ENCODE measurements at regions not wholly inside any gene's neighbourhood (a gene's known extent, or its start where the extent isn't known, plus 50 kb on each side); places are given as distances from the start of the nearest gene placed in this dataset.

- no peak overlapping the region for H3K4me3 ChIP-seq (ENCODE audit: low read depth, low read length)
- H3K9me3 ChIP-seq: peaks cover 2% of the 10 kb centered on the region; the same call in 1 of the 2 replicates
- H3K4me1 ChIP-seq: peaks cover 14% of the 10 kb centered on the region
- no peaks in the 10 kb centered on the region for H3K36me3 ChIP-seq
- TF ChIP-seq CTCF (IDR thresholded peaks at IDR 0.05; ENCODE audit: low read depth, low read length): no peak
- DNase-seq: peak; percentile 7
- no peaks in the 10 kb centered on the region for H3K27me3 ChIP-seq
Observed at GRCh38 chr2:240347373-240347940, 88.0 kb upstream of the GPC1 start.

GRCh38 chr2:240347949-240348500, 87.4 kb upstream of the GPC1 start:
- DNase-seq: no peak

GRCh38 chr2:240348522-240348921, 86.9 kb upstream of the GPC1 start:
- TF ChIP-seq CTCF (IDR thresholded peaks at IDR 0.05; ENCODE audit: low read depth, low read length): no peak
- Histone ChIP-seq H3K27me3 (no peaks in the 10 kb centered on the region), H3K9me3 (peaks cover 2% of the 10 kb centered on the region; the same call in 1 of the 2 replicates), H3K36me3 (no peaks in the 10 kb centered on the region), H3K4me1 (peaks cover 17% of the 10 kb centered on the region), H3K4me3 (ENCODE audit: low read depth, low read length) (no peak overlapping the region)
- peak; percentile 10 for DNase-seq

More at GRCh38 chr2:240347949-240348500, 87.4 kb upstream of the GPC1 start:
- no peak for TF ChIP-seq CTCF (IDR thresholded peaks at IDR 0.05; ENCODE audit: low read depth, low read length)
- no peak overlapping the region for H3K4me3 ChIP-seq (ENCODE audit: low read depth, low read length)
- peaks cover 17% of the 10 kb centered on the region for H3K4me1 ChIP-seq
- no peaks in the 10 kb centered on the region for H3K36me3 ChIP-seq
- peaks cover 2% of the 10 kb centered on the region; the same call in 1 of the 2 replicates for H3K9me3 ChIP-seq
- no peaks in the 10 kb centered on the region for H3K27me3 ChIP-seq

GRCh38 chr2:240349133-240350005, 86.1 kb upstream of the GPC1 start:
- H3K9me3 ChIP-seq: peaks cover 2% of the 10 kb centered on the region; the same call in 1 of the 2 replicates
- DNase-seq: no peak
- H3K4me1 ChIP-seq: peaks cover 17% of the 10 kb centered on the region
- no peaks in the 10 kb centered on the region for H3K36me3 ChIP-seq
- no peak overlapping the region for H3K4me3 ChIP-seq (ENCODE audit: low read depth, low read length)
- no peak for TF ChIP-seq CTCF (IDR thresholded peaks at IDR 0.05; ENCODE audit: low read depth, low read length)
- H3K27me3 ChIP-seq: no peaks in the 10 kb centered on the region

GRCh38 chr2:240350006-240350355, 85.5 kb upstream of the GPC1 start:
- DNase-seq: no peak
- Histone ChIP-seq H3K9me3 (peaks cover 2% of the 10 kb centered on the region; the same call in 1 of the 2 replicates), H3K4me1 (peaks cover 17% of the 10 kb centered on the region), H3K4me3 (ENCODE audit: low read depth, low read length) (no peak overlapping the region), H3K27me3 (no peaks in the 10 kb centered on the region), H3K36me3 (no peaks in the 10 kb centered on the region)
- no peak for TF ChIP-seq CTCF (IDR thresholded peaks at IDR 0.05; ENCODE audit: low read depth, low read length)
